Heart right ventricle (tissue), 16 donors: ENCODE measurements at regions not wholly inside any gene's neighbourhood (a gene's known extent, or its start where the extent isn't known, plus 50 kb on each side); places are given as distances from the start of the nearest gene placed in this dataset.
"Not testable (repeated sequence)": the region's sequence is repeated elsewhere in the genome, so short reads cannot be mapped to it uniquely, and the experiment has no call there.

Experiments used
- ATAC-seq, 8 donors: fragments of 200-7000 bp; cut with Tn5 transposase; one replicate each; pipeline ENCODE4 v1.9.1; 2020; ENCODE audit warnings: mild to moderate bottlenecking in 8 of 8, moderate library complexity in 8 of 8, moderate number of reproducible peaks in 1 of 8
- DNase-seq, 2 donors: peaks; one replicate each; pipeline ENCODE4 v3.0.0-alpha.2; 2020
- H3K27ac ChIP-seq, 10 donors: fragments of 200-600 bp; sonication (generic) in 2 of 10; one replicate each; pipeline versions ENCODE4 v1.5.0 to v1.8.0; 2020 to 2022; ENCODE audit warnings: mild to moderate bottlenecking in 3 of 10
- H3K27me3 ChIP-seq, 7 donors: fragments of 200-600 bp; one replicate each; pipeline ENCODE4 v1.8.0; 2021 to 2022; ENCODE audit warnings: mild to moderate bottlenecking in 2 of 7
- H3K36me3 ChIP-seq, 9 donors: fragments of 200-600 bp; sonication (generic) in 1 of 9; one replicate each; pipeline versions ENCODE4 v1.5.0 to v1.8.0; 2020 to 2022; ENCODE audit warnings: mild to moderate bottlenecking in 2 of 9
- H3K4me1 ChIP-seq, 9 donors: fragments of 200-600 bp; sonication (generic) in 1 of 9; one replicate each; pipeline versions ENCODE4 v1.5.0 to v1.8.0; 2020 to 2022; ENCODE audit warnings: mild to moderate bottlenecking in 4 of 9
- H3K4me3 ChIP-seq, 10 donors: fragments of 200-600 bp; sonication (generic) in 2 of 10; one replicate each; pipeline versions ENCODE4 v1.5.0 to v1.8.0; 2020 to 2022; ENCODE audit warnings: mild to moderate bottlenecking in 7 of 10, moderate library complexity in 2 of 10
- H3K9me3 ChIP-seq, 11 donors: fragments of 200-600 bp in 10 of 11; sonication (generic) in 2 of 11; one replicate each; pipeline versions ENCODE4 v1.5.0 to v1.8.0; 2013 to 2022; ENCODE audit warnings: mild to moderate bottlenecking in 2 of 11, control low read depth in 1 of 11, moderate library complexity in 1 of 11
- CTCF ChIP-seq, 9 donors: fragments of 200-600 bp; sonication (generic) in 2 of 9; IDR thresholded peaks; one replicate each; pipeline versions ENCODE4 v1.5.0 to v1.8.0; 2021 to 2022; ENCODE audit warnings: antibody characterized with exemption in 9 of 9, mild to moderate bottlenecking in 5 of 9, moderate library complexity in 1 of 9
- WGBS, 2 donors: extraction: QIAGEN DNeasy Blood & Tissue Kit; methylation state at CpG; one replicate each; pipeline ENCODE4 v1.1.7; 2013; ENCODE audit warnings: inconsistent platforms in 1 of 2; 5-methylcytosine and 5-hydroxymethylcytosine counted together
- intact Hi-C, 10 donors: fragments of 100-400 bp; cut with DNase I; formaldehyde crosslinking; loops; one replicate each; pipeline versions ENCODE4 v1.11.1 to v1.14.2; 2022
- donor health status: Arrhythmogenic right ventricular cardiomyopathy.
- donor health status: ischemic (EF 13 %, LVEDD 7.1; RV severe dilation, severe dysfunction).
- donor health status: healthy with polysubstance abuse.
- donor health status: DM: no; HTN: yes; CAD: no.
- donor health status: DM: no; HTN: no; CAD: no.
- donor health status: ischemic (EF 25% LVEDD 6.9; RV normal size, moderate dysfunction).
- donor health status: ischemic (EF 25% LVEDD 5.7; RV mildly dilated, moderate dysfunction).
- donor health status: healthy.
- donor health status: DM: yes; HTN: yes; CAD: no.
- donor health status: Ischemic cardiomyopathy.
- donor health status: ischemic (EF 35%, LVEDD 5.7; RV mildly dilated, moderate dysfunction).
- donor health status: nonischemic (EF 11% LVEDD 7.7; RV severe dilation, severe dysfunction).
- donor health status: DM: yes; HTN: yes; CAD: no.
- donor health status: PGD.
- donor health status: ischemic (EF 29% LVEDD 5.4; RV normal size, mild dysfunction).
- donor health status: nonischemic (EF 23%, LVEDD 6.1; RV moderate dilation, normal function).

GRCh38 chr16:10266809-10267208 lies 84.6 kb upstream of the GRIN2A start:
- no peak for TF ChIP-seq CTCF (IDR thresholded peaks at IDR 0.05)
- no peak for ATAC-seq
- Histone ChIP-seq H3K27me3 (peaks cover 0 to 5% (median 0%) of the 10 kb centered on the region in 7 donors), H3K36me3 (no peaks in the 10 kb centered on the region), H3K9me3 (no peaks in the 10 kb centered on the region), H3K4me3 (no peak overlapping the region), H3K27ac (no peak overlapping the region), H3K4me1 (no peaks in the 10 kb centered on the region)
- DNase-seq: no peak
- WGBS, 2 donors: 85 to 86% methylated on average over 5 of the region's 5 CpGs
- intact Hi-C loops: no loop called here

DNA sequence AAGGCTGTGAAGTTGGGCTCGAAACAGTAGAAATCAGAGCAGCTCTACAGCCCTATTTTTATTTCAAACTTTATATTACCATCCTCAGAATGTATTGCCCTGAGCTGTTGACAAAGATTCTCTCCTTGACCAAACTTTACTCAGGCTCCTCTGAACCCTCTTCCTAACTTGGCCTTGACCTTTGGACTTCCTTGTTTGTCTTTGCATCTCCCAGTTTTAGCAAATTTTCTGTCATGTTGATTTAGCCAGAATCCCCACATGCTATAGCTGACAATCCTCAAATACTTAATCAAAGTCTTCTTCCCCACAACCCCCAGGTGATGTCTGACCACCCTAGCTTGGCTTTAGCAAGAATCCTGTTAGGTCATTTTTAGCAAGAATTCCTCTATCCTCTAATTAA lies 87.4 kb upstream of the GRIN2A start:
- Histone ChIP-seq H3K27me3 (peaks cover 0 to 2% (median 0%) of the 10 kb centered on the region in 7 donors), H3K9me3 (peaks cover 0 to 6% (median 0%) of the 10 kb centered on the region in 11 donors), H3K4me1 (no peaks in the 10 kb centered on the region), H3K36me3 (no peaks in the 10 kb centered on the region), H3K27ac (no peak overlapping the region), H3K4me3 (no peak overlapping the region)
- ATAC-seq: no peak
- 86 to 100% methylated on average over 1 of the region's 1 CpG for WGBS, 2 donors
- intact Hi-C loops: no loop called here
- no peak for DNase-seq
- TF ChIP-seq CTCF (IDR thresholded peaks at IDR 0.05): no peak

GRCh38 chr16:10272250-10272854 lies 90.1 kb upstream of the GRIN2A start:
- H3K27ac ChIP-seq, H3K9me3 ChIP-seq, DNase-seq, intact Hi-C loops, H3K4me3 ChIP-seq, ATAC-seq, H3K36me3 ChIP-seq, H3K4me1 ChIP-seq, H3K27me3 ChIP-seq: not testable (repeated sequence)
- WGBS, 2 donors: 91% methylated on average over 6 of the region's 6 CpGs

DNA sequence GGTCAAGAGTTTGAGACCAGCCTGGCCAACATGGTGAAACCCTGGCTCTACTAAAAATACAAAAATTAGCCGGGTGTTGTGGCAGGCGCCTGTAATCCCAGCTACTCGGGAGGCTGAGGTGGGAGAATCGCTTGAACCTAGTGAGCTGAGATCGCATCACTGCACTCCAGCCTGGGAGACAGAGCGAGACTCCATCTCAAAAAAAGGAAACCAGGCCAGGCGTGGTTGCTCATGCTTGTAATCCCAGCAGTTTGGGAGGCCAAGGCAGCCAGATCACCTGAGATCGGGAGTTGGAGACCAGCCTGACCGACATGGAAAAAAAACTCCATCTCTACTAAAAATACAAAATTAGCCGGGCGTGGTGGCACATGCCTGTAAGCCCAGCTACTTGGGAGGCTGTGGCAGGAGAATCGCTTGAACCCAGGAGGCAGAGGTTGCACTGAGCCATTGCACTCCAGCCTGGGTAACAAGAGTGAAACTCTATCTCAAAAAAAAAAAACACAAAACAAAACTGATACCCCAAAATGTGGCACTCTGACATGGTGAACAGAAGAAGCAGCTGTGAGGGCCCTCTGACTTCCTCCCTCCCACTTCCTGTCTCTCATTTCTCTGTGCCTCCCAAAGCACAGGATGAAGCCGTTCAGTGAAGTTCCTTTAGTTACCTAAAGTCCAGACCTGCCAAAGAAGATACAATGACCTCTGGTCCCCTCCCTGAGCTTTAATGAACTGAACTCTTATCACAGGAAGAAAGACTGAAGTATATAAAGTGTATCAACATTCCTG lies 93.2 kb upstream of the GRIN2A start:
- H3K27me3 ChIP-seq, intact Hi-C loops, H3K27ac ChIP-seq, H3K36me3 ChIP-seq, ATAC-seq, H3K4me3 ChIP-seq, DNase-seq, H3K4me1 ChIP-seq: not testable (repeated sequence)
- peaks cover 0 to 12% (median 3%) of the 10 kb centered on the region in 11 donors for H3K9me3 ChIP-seq
- 89 to 93% methylated on average over 13 of the region's 13 CpGs for WGBS, 2 donors

- WGBS, 2 donors: 86 to 87% methylated on average over 18 of the region's 18 CpGs
- Histone ChIP-seq H3K36me3 (no peaks in the 10 kb centered on the region), H3K27me3 (no peaks in the 10 kb centered on the region), H3K4me1 (no peaks in the 10 kb centered on the region), H3K4me3 (no peak overlapping the region), H3K27ac (no peak overlapping the region), H3K9me3 (peaks cover 0 to 10% (median 3%) of the 10 kb centered on the region in 11 donors)
- intact Hi-C loops: no loop called here
- TF ChIP-seq CTCF (IDR thresholded peaks at IDR 0.05): no peak
- DNase-seq (no peak), ATAC-seq (no peak)
Observed at GRCh38 chr16:10277597-10277996, 95.4 kb upstream of the GRIN2A start.
